Myocyte (in vitro differentiated cells): ENCODE measurements at regions not wholly inside any gene's neighbourhood (a gene's known extent, or its start where the extent isn't known, plus 50 kb on each side); places are given as distances from the start of the nearest gene placed in this dataset.
"Not testable (repeated sequence)": the region's sequence is repeated elsewhere in the genome, so short reads cannot be mapped to it uniquely, and the experiment has no call there.

Source experiments
- DNase-seq: peaks from one replicate; pipeline ENCODE4 v3.0.0-alpha.2; 2012; ENCODE audit warnings: low read depth

DNA sequence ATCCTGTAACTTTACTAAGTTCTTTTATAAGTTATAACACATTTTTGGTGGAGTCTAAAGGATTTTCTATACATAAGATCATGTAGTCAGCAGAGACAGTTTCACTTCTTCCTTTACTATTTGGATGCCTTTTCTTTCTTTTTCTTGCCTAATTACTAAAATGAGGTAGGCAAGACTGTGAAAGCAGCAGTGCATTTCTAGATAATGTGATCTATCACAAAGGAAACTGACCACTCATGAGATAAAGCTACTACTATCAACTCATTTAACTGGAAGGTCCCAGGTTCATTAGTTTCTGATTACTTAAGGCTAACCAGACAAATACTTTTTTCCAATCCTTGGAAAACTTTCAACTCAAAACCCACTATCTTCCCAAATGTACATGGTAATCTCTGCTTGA lies 196.2 kb upstream of the E2F8 start:
- DNase-seq: no peak

DNA sequence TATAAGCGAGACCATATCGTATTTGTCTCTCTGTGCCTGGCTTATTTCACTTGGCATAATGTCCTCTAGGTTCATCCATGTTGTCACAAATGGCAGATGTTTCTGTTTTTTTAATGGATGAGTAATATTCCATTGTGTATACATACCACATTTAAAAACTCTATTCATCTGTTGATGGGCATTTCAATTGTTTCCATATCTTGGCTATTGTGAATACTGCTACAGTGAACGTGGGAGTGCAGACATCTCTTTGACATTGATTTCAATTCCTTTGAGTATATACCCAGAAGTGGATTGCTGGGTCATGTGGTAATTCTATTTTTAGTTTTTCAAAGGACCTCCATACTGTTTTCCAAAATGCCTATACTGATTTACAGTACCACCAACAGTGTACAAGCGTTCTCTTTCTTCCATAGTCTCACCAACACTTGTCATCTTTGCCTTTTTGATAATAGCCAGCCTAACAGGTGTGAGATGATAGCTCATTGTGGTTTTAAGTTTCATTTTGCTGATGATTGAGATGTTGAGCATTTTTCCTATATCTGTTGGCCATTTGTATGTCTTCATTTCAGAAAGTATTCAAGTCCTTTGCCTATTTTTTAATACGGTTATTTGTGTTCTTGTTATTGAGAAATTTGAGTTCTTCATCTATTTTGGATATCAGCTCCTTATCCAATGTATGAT lies 194.7 kb upstream of the E2F8 start:
- no peak for DNase-seq

DNA sequence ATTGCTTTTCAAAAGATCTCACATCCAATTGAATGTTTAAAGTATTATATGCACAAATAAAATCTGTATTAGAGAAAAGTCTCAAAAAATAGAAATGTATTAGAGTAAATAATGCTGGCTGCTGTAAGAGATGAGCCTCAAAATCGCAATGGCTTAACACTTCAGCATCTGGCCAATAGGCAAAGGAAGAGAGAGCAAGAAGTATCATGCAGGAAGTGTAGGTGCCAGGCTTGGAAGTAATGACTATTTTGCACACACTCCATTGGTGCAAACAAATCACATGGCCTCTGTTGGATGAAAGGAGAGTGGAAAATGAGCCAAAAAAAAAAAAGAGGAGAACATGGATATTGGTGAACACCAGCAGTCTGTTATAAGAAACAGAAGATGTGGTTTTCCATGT lies 193.0 kb upstream of the E2F8 start:
- DNase-seq: no peak

DNA sequence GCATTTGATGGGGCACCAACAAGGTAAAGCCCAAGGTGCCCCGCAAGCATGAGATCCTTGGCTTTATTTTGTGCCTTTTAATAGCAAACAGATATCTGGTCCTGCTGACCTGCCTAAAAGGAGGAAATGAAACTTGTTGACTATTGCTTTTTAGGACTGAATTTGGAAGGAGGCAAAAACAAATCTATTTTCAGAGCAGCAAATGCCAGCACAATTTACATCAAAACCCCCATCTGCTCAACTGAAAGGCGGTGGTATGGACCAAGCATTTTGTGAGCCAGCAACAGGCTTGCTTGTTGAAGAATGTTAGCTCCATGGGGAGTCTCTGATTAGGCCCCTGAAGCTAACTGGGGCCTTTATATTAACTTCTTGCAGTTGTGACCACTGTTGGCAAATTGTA lies 192.6 kb upstream of the E2F8 start:
- DNase-seq: no peak

DNA sequence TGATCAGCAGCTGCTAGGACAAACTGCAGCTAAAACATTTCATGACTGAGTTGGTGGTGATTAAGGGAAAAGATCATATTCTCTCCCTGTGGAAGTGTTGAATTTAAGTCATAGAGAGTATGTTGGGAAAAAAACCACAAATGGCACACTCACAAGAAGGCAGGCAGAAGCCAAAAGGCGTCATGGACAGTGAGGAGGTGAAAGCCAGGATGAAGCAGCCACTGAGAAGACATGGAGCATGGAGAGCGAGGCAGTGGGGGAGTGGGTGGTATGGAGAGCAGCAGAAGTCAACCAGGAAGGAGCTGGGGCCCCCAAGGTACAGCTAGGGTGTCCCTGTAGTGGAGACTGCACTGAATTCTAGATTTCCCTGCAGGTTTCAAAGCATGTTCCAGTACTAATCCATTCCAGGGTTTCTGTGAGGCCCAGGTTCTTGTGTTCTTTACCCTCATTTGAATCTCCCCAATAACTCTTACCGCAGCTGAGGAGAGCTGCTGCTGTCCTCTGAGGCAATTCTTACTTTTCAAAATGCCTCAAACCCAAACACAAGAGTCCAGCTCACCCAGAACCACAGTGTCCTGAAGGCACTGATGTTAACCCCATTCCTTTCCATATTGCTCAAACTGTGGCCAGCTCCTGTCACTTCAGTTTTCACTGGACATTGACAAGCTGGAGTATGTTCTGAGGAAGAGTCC lies 191.8 kb upstream of the E2F8 start:
- DNase-seq: peak; percentile 75

DNA sequence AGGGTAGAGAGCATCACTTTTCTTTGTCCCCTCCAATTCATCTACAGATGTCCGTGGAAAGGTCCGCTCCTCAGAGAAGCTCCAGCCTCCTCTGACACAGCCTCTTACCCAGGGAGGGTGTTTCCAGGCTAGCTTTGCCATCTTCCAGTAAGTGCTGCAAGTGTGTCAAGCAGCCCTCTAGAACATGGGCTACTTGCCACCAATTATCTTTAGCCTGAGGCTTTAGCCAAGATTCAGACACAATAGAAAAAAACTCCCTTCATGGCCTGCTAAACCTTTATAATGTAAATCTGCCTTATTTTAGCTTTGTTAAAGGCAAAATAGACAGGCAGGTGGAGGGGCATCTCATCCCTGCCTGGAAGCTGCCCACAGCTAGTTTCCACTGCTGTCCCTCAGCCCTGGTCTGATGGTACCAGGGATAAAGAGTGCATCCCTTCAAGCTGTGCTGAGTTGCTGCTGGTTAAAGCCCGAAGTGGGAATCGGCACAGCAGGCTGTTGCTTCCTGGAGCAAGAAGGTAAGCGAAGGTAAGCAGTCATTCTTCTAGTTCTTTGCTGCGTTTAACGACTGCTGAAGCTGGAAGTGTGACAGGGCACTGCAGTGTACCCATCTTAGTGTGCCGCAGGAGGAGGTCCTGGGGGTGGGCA lies 190.1 kb upstream of the E2F8 start:
- no peak for DNase-seq

DNA sequence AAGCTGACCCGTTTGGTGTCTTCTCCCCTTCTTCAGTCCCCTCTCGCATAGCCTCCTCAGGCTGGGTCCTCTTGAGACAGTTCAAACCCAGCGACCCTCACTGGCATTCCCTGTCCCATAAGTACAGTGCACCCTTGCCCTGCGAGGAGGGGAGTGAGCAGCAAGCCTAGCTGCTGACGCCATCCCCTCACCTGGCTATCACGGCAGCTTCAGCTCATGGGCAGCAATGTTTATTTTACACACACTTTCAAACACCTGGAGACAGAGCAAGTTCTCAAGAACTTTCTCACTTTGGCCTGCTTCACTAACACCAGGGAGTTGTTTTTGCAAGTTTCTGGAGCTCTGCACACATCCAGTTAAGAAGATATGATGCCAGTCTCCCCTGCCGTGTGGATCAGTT lies 189.6 kb upstream of the E2F8 start:
- no peak for DNase-seq

DNA sequence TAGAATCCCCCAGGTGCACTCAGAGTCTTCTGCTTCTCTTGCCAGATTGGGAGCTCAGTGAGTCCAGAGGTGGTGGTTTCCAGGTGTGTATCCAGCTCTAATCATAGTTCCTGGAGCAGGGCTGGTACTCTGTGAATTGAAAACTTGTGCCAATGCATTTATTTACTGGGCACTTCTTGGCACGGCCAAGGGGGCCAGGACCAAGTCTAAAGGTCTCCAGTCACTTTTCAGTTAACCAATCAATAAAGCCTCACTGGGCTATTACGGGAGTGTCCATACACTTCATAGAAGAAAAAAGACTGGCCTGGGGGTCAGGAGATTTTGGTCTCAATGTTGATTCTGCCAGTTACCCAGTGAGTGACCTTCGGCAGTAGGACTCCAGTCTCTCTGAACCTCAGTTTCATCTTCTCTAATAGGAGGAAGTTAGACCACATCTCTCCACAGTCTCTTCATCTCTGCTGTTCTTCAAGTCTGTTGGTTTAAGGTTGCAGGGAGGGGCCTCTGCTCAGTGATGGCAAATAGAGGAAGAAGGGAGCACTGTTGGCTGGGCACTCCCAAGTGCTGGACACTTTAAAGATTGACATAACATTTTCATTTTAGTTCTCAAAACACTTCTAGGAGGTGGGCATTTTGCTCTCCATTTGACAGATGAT lies 188.5 kb upstream of the E2F8 start:
- DNase-seq: no peak

DNA sequence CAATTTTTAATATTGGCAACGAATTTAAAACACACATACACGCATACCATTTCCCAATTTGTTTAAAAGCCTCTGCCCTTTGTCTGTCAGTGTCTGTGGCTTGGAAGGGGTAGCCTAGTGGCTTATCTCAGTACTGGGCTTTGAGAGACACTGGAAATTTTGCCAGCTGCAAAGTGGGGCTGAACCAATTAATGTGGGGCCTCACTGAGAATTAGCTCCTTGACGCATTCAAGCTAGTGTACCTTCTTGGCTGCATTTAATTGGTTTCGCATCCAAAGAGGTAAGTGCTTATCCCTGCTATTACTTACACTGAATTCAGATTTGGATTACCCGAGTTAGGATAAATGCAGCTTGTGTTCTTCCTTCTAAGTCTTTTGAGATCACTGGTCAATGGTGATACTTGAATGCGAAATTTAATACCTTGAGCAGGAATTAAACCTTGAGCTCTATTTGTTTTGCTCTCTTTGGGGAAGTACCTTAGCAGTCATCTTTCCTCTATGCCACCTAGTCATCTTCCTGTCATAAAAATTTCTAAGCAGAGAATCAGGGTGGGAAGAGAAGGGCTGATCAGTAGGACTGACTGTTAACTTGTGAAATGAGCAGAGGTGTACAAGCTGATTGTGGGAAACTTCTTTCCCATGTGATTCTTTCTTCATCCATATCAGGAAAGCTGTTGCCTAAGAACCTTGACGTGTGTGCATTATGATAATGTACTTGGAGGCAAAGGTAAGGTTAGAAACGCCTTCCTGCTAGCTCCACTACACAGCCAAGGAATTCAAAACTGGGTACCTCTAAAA lies 187.7 kb upstream of the E2F8 start:
- no peak for DNase-seq

DNA sequence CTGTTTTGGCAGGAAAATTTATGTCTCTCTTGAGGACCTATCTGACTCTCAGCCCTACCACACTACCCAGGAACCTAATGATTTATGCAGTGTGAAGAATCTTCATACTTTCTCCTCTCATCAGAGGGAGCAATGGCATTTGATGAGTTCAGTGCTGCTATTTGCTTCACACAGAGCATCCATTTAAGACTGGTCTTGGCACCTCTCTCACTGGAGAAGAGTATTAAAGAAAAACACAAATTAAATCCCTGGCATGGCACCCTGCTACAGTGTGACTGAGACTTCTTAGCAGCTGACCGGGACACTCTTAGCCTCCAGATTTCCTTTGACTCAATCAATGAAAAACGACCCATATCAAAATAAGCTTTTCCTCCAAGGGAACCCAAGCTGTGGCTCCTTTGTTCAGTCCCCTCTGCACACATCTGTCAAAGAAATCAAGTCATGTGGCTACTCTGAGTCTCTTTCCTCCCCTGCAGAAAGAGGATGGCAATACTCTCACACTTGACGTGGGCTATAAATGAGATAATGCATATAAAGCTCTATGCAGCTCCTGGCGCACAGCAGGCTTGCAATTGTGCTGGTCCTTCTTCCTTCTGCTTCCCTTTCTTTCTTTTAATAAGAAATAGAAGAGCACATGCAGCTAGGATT lies 186.1 kb upstream of the E2F8 start:
- DNase-seq: no peak

DNA sequence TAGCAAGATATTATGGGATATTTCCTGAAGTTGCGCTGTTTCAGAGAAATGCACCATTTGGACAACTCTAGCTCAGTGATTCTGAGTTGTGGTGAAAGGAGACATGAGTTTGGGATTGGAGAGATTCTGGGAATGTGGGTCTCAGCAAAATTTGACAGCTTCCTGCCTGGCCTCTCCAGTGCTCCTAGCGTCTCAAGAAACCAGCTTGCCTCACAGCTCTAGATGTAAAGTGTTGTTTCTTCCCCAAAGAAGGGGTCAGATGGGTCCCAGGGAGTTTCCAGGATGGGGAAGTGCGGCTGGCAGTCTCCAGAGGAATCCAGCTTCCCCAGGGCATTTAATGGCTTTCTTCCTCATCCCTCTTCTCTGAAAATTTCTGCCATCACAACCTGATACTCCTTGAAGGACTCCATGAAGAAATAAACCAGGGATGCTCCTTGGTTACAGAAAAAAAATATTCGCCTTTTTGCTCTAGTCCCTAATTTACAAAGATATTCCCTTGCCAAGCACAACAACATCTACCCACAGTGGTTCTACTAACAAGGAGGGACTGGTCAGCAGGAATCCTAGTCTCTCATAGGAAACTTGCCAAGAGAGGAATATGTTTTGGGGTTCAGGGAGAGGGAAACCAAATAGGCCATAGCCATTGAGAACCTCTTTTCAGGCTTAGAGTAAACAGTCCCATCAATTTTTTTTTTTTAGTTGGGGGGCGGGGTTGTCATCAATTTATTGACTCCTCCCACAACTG lies 185.4 kb upstream of the E2F8 start:
- no peak for DNase-seq

DNA sequence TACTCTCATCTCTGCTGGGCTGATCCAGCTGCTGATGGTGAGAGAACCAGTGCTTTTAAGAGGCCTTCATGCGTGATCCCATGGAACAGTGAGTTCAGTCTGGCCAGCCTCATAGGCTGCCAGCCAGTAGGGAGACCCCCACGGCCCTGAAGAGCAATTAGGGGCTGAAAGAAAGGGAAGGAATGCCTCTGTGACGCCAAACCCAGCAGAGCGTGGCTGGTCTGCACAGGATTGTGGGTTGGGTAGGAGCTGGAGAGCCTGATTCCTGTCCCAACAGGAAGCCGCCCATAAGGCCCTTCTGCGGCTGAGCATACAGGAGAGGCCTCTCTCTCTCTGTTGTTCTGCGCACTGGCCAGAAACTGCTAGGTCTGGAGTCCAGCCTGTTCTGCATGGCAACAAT lies 181.5 kb upstream of the E2F8 start:
- DNase-seq: no peak

DNA sequence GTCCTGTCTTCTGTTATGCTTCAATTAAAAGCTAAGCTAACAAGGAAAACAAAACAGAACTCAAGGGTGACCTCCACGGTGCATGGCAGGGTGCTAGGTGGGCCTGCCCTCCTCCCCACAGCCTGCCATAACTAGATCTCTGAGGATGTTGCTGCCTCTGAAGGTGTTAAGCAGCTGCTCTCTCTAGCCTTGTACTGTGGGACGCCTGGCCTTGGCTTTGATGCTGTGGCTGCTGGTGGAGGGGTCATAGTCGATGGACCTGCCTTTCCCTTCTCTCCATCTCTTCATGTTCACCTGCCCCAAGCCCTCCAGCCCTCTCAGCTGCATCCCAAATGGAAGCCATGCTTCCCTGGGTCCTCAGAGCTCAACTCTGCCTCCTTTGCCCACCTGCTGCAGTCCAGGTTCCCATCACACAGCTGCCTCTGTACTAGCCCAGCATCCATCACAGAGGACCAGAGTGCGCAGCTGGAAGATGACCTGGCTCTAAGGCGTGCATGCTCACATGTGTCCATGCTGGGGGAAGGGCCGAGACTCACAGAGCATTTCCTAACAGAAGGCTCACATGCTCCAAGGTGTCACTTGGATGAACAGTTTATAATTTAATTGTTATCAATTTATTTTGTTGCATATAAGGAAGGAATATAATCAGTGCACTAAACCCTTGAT lies 180.3 kb upstream of the E2F8 start:
- DNase-seq: no peak

DNA sequence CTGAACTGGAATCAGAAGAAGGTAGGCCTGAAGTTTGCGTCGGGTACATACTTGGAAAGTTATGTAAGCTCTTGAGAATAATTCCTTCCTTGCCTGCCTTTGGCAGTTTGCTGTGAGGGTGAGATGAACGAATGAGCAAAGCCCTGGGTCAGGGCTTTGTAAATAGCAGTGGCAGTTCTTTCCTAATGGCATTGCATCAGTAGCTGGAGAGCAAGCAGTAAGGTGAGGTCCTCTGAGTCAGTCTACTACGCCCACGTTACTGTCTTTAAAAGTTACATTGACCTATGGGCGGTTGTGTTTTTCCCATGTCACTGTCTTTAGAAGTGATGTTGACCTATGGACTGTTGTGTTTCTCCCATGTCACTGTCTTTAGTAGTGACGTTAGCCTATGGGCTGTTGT lies 179.1 kb upstream of the E2F8 start:
- DNase-seq: no peak

DNA sequence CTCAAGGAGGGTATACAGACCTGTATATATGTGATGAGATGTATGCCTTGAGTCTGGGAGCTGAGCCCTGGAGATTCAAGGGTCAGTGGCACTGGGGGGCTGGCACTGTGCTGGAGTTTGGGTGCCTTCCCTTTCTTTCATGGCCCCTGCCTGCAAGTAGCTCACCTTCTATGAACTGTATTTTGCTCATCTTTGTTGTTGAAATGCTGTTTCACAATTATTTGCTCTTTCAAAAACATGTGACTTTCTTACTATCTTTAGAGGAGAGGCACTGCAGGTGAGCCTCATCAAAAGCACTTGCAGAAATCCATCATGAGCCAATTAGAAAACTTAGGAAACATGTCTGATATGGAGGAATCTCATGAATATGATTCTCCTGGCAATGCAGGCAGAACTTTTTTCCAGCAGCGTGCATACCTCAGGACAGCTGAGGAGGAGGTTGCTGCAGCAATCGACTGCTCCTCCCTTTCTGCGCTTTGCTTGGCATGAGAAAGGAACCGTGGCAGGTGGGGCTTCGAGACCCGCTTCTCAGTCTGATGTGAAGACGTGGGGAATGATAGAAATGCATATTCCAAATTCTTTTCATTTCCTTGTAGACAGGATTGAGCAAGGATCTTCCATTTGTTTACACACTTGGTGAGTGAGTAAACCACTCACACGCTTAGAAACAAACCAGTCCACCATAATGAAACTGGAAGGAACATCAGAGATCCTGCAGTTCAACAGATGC lies 178.4 kb upstream of the E2F8 start:
- DNase-seq: peak; percentile 44

DNA sequence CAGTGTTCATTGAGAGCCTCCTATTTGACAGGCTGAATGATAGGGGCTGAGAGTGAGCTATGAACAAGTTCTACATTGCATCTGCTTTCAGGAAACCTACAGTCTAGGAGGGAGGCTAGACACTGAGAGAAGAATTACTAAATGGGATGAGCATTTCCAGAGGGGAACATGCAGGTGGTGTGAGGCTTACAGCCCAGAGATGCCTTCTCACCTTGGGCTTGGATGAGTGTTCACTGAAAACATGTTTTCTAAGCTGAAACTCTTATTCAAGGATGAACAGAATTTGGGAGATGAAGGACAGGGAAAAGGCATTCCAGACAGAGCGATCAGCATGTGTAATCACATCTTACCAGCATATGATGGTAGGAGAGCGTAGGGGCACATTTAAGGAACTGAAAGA lies 177.5 kb upstream of the E2F8 start:
- DNase-seq: no peak

DNA sequence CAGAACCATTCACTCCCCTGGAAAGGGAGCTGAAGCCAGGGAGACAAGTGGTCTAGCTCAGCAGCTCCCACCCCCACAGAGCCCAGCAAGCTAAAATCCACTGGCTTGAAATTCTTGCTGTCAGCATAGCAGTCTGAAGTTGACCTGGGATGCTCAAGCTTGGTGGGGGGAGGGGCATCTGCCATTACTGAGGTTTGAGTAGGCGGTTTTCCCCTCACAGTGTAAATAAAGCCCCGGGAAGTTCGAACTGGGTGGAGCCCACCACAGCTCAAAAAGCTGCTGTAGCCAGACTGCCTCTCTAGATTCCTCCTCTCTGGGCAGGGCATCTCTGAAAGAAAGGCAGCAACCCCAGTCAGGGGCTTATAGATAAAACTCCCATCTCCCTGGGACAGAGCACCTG lies 171.3 kb upstream of the E2F8 start:
- DNase-seq: not testable (repeated sequence)

DNA sequence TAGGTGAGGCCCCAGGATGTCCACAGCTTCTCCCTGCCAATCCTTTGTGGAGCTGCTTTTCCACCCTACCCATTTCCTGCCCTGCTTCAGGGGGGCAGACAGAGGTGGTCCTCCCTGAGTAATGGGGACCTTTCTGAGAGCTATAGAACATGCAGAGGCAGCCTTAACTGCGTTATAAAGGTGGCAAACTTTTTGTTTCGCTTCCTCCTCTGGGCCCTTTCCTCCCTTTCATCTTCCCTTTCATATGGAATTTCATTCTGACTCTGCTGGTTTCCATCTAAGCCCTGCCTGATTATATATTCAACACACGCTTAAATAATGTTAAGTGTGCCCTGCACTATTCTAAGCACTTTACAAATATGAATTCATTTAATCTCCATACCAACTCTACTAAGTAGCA lies 169.3 kb upstream of the E2F8 start:
- no peak for DNase-seq

DNA sequence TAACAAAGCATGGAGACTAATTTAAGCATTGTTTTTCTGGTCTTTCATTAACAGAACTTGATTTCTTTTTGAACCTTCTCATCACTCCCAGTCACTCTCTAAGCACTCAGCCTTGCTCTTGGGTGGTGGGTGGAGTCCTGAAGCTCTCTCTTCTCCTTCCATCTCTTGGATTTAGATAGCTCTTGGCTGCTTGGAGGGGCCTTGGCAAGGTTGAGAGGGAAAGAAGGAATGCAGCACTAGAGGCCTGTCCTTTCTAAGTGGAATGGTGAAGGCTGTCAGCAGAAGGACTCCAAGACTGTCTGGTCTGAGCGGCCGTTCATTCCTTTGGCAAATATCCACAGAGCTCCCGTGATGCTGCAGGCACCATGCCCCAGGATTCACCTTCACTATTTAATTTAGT lies 168.6 kb upstream of the E2F8 start:
- DNase-seq: no peak
